Stomach (tissue), 8 donors: ENCODE measurements at regions not wholly inside any gene's neighbourhood (a gene's known extent, or its start where the extent isn't known, plus 50 kb on each side); places are given as distances from the start of the nearest gene placed in this dataset.

Source experiments
- DNase-seq, 2 donors: peaks; one replicate each; pipeline versions ENCODE4 v3.0.0 to v3.0.0-alpha.2; 2013 to 2019
- H3K27ac ChIP-seq, 5 donors: fragments of 200-600 bp in 4 of 5; sonication (generic) in 4 of 5; one replicate each; pipeline ENCODE4 v1.5.1; 2013 to 2019; ENCODE audit warnings: mild to moderate bottlenecking in 1 of 5, moderate library complexity in 1 of 5
- H3K27me3 ChIP-seq, 3 donors: fragments of 200-600 bp; sonication (generic); one replicate each; pipeline ENCODE4 v1.5.1; 2017 to 2019; ENCODE audit warnings: mixed run types in 1 of 3
- H3K36me3 ChIP-seq, 4 donors: fragments of 200-600 bp; sonication (generic); 1 replicate in 3 of 4; 2 replicates in 1 of 4; pipeline ENCODE4 v1.5.1; 2016 to 2019
- H3K4me1 ChIP-seq, 4 donors: fragments of 200-600 bp; sonication (generic); one replicate each; pipeline ENCODE4 v1.5.1; 2016 to 2019
- H3K4me3 ChIP-seq, 4 donors: fragments of 200-600 bp; sonication (generic) in 3 of 4; one replicate each; pipeline ENCODE4 v1.5.1; 2016 to 2019; ENCODE audit warnings: mild to moderate bottlenecking in 1 of 4
- H3K9me3 ChIP-seq, 4 donors: fragments of 200-600 bp; sonication (generic); one replicate each; pipeline ENCODE4 v1.5.1; 2016 to 2019
- EP300 ChIP-seq: sonication (generic); formaldehyde crosslinking; IDR thresholded peaks from one replicate; pipeline ENCODE4 v1.6.1; 2017; ENCODE audit warnings: antibody characterized with exemption
- POLR2A ChIP-seq, 4 donors: fragments of 450-650 bp; IDR thresholded peaks; one replicate each; pipeline ENCODE4 v1.6.1; 2016; ENCODE audit warnings: antibody characterized with exemption in 4 of 4, control low read depth in 2 of 4, mild to moderate bottlenecking in 1 of 4, moderate library complexity in 1 of 4
- POLR2AphosphoS5 ChIP-seq, 3 donors: sonication (generic); formaldehyde crosslinking; IDR thresholded peaks; one replicate each; pipeline ENCODE4 v1.6.1; 2016; ENCODE audit warnings: antibody characterized with exemption in 3 of 3
- WGBS, 5 donors: extraction: QIAGEN DNeasy Blood & Tissue Kit in 3 of 5; methylation state at CpG; one replicate each; pipeline versions ENCODE4 v1.1.5 to v1.1.7; 2013 to 2018; 5-methylcytosine and 5-hydroxymethylcytosine counted together
- intact Hi-C: fragments of 100-400 bp; cut with DNase I; formaldehyde crosslinking; loops from one replicate; pipeline ENCODE4 v1.15.1; 2023; ENCODE audit warnings: low total_unique reads
- TF ChIP-seq, protein P1 (sequence below), 7 experiments: fragments of 450-650 bp in 4 of 7; fragments of 200-600 bp in 3 of 7; sonication (generic) in 3 of 7; IDR thresholded peaks; one replicate each; pipeline ENCODE4 v1.5.1; 2016 to 2019; ENCODE audit warnings: antibody characterized with exemption in 7 of 7, control low read depth in 2 of 7, mild to moderate bottlenecking in 1 of 7
- donor health status: healthy with polysubstance abuse.
- donor health status: Bipolar disorder and iron deficiency.
- donor health status: healthy.

DNA sequence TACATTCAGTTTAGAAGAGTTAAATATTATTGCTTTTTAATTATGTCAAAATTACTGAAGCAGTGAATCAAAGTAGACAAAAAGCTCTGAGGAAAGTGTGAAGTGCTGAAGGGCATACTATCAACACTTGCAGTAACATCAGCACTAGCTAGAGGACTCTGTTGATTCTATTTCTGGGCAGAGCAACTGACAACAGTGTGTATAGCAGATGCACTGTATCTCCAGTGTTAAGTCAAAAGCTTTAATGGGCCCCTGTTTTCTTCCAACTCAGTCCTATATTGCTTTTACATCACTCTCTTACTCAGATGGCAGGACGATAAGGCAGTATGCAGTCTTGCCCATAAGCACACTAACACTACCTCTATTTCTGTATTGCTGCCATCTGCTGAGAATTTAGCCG, 435.2 kb upstream of the AMOT start:
- no peak for DNase-seq
- Histone ChIP-seq H3K4me3 (no peak overlapping the region), H3K27me3 (peaks cover 0 to 4% (median 0%) of the 10 kb centered on the region in 3 donors), H3K9me3 (no peaks in the 10 kb centered on the region), H3K4me1 (no peaks in the 10 kb centered on the region), H3K27ac (no peak overlapping the region), H3K36me3 (no peaks in the 10 kb centered on the region)
- TF ChIP-seq EP300 (no peak), POLR2A (IDR thresholded peaks at IDR 0.05) (no peak), POLR2AphosphoS5 (IDR thresholded peaks at IDR 0.05) (no peak)
- TF ChIP-seq, protein P1, sequence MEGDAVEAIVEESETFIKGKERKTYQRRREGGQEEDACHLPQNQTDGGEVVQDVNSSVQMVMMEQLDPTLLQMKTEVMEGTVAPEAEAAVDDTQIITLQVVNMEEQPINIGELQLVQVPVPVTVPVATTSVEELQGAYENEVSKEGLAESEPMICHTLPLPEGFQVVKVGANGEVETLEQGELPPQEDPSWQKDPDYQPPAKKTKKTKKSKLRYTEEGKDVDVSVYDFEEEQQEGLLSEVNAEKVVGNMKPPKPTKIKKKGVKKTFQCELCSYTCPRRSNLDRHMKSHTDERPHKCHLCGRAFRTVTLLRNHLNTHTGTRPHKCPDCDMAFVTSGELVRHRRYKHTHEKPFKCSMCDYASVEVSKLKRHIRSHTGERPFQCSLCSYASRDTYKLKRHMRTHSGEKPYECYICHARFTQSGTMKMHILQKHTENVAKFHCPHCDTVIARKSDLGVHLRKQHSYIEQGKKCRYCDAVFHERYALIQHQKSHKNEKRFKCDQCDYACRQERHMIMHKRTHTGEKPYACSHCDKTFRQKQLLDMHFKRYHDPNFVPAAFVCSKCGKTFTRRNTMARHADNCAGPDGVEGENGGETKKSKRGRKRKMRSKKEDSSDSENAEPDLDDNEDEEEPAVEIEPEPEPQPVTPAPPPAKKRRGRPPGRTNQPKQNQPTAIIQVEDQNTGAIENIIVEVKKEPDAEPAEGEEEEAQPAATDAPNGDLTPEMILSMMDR (IDR thresholded peaks at IDR 0.05), result no peak
- 78 to 95% (median 87%) methylated on average over 2 of the region's 2 CpGs for whole genome bisulfite sequencing, 5 donors
- intact Hi-C loops, result no loop called here

DNA sequence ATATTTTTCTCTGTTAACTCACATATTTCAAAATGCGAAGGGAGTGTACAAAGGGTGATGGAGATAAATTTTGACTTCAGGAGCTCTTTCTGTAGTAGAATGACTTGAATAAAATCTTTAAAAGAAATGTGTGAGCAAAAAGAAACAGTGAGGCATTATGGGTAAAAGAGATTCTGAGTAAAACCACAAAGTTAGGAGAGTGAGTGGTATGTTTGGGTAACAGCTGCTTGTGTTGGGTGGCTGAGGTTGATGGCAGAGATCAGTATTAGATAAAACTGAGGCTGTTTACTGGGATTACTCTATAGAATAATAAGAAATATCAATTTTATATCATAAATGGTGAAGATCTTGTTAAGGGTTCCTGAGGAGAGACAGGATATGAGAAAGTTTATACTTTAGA, 434.2 kb upstream of the AMOT start:
- Histone ChIP-seq H3K36me3 (no peaks in the 10 kb centered on the region), H3K4me1 (no peaks in the 10 kb centered on the region), H3K27ac (no peak overlapping the region), H3K4me3 (no peak overlapping the region), H3K27me3 (peaks cover 0 to 4% (median 0%) of the 10 kb centered on the region in 3 donors), H3K9me3 (no peaks in the 10 kb centered on the region)
- intact Hi-C loops, result no loop called here
- 72 to 95% (median 92%) methylated on average over 1 of the region's 1 CpG for WGBS, 5 donors
- DNase-seq, result no peak
- TF ChIP-seq POLR2AphosphoS5 (IDR thresholded peaks at IDR 0.05) (no peak), POLR2A (IDR thresholded peaks at IDR 0.05) (no peak), EP300 (no peak)
- TF ChIP-seq, protein P1 (IDR thresholded peaks at IDR 0.05), result no peak

DNA sequence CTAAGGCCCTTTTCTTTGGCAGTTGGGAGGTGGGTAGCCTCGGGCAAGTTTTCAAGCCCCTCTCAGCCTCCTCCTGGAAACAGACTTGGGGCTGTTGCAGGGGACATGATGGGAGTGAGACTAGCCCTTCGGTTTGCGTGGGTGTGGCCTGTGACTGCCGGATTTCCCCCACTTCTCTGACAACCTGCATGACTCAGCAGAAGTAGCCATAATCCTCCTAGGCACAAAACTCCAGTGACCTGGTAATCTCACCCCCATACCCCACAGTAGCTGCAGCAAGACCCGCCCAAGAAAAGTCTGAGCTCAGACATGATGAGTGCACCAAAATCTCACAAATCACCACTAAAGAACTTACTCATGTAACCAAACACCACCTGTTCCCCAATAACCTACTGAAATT, 433.7 kb upstream of the AMOT start:
- DNase-seq, result no peak
- no peaks in the 10 kb centered on the region for H3K9me3 ChIP-seq
- intact Hi-C loops, result no loop called here
- no peak overlapping the region for H3K4me3 ChIP-seq
- WGBS, 5 donors, result 61 to 88% (median 77%) methylated on average over 4 to 5 of the region's 5 CpGs
- TF ChIP-seq POLR2AphosphoS5 (IDR thresholded peaks at IDR 0.05) (no peak), EP300 (no peak), POLR2A (IDR thresholded peaks at IDR 0.05) (no peak)
- TF ChIP-seq, protein P1 (IDR thresholded peaks at IDR 0.05), result no peak
- no peaks in the 10 kb centered on the region for H3K4me1 ChIP-seq
- no peak overlapping the region for H3K27ac ChIP-seq
- H3K36me3 ChIP-seq, result no peaks in the 10 kb centered on the region
- H3K27me3 ChIP-seq, result peaks cover 0 to 4% (median 0%) of the 10 kb centered on the region in 3 donors

DNA sequence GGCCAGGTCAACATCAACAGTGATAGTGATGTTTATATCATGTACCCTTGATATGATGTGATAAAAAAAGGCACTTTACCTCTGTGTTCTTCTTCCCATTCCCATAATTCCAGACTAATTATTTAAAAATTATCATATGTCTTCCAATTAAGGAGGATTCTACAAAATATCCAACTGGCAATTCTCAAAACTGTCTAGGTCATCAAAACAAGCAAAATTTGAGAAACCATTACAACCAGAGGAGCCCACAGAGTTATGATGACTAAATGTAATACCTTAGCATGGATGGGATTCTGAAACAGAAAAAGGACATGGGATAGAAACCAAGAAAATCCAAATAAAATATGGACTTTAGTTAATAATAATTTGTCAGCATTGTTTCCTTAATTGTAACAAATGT, 428.6 kb upstream of the AMOT start:
- H3K4me1 ChIP-seq, result no peaks in the 10 kb centered on the region
- H3K27me3 ChIP-seq, result no peaks in the 10 kb centered on the region
- intact Hi-C loops, result no loop called here
- no peak for TF ChIP-seq POLR2AphosphoS5 (IDR thresholded peaks at IDR 0.05)
- TF ChIP-seq POLR2A (IDR thresholded peaks at IDR 0.05), result no peak
- TF ChIP-seq EP300, result no peak
- TF ChIP-seq, protein P1 (IDR thresholded peaks at IDR 0.05), result no peak
- no peak for DNase-seq
- no peak overlapping the region for H3K4me3 ChIP-seq
- H3K27ac ChIP-seq, result no peak overlapping the region
- H3K36me3 ChIP-seq, result no peaks in the 10 kb centered on the region
- H3K9me3 ChIP-seq, result no peaks in the 10 kb centered on the region
